ENCODE measurements at regions not wholly inside any gene's neighbourhood (a gene's known extent, or its start where the extent isn't known, plus 50 kb on each side); places are given as distances from the start of the nearest gene placed in this dataset.
"Not testable (repeated sequence)": the region's sequence is repeated elsewhere in the genome, so short reads cannot be mapped to it uniquely, and the experiment has no call there.

GRCh38 chr16:88326611-88327485 is 55.9 kb upstream of the ZNF469 start:
- H3K27me3 Mint-ChIP-seq: peaks cover 6% of the 10 kb centered on the region
- DNase-seq (no peak), ATAC-seq (no peak)
- H3K9me3 Mint-ChIP-seq: no peaks in the 10 kb centered on the region
- no peaks in the 10 kb centered on the region for H3K4me1 Mint-ChIP-seq
- peak overlapping the region in 1 of 2 donors; percentile 57 for H3K27ac Mint-ChIP-seq
- H3K4me3 Mint-ChIP-seq: no peak overlapping the region

DNA sequence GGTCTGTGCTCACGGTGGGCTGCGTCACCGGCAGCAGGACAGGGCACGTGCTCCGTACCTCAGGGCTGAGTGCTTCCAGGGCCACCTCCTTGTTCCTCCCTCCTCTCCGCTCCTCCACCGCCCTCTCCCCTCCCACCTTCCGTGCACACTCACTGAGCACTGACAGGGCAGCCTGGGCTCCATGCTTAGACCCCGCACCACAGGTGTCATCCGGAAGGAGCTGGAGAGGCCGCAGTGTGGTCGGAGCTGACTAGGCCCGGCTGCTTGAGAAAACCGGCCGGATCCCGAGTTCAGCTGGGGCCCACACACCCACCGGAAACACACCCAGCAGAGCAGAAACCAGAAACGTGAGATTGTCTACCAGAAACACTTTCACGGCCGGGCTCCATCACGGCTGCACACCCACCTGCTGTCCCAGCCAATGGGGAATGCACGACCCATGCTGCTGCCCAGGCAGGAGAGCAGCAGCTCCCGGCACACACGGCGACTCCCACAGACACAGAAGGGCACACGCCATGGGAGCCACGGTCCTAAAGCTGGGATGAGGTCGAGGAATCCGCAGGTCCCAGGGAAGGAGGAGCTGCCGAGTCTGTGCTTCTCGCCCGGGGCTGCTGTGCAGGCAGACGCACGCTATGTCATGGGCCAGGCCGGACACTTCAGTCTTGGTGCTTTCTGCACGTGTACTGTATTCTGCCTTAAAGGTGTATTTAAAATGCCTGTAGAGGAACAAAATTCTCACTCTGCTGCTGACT is 55.0 kb upstream of the ZNF469 start:
- no peak overlapping the region for H3K4me3 Mint-ChIP-seq

GRCh38 chr16:88328313-88328980 is 54.3 kb upstream of the ZNF469 start:
- no peak overlapping the region for H3K27ac Mint-ChIP-seq
- H3K9me3 Mint-ChIP-seq: no peaks in the 10 kb centered on the region
- H3K27me3 Mint-ChIP-seq: peaks cover 7% of the 10 kb centered on the region
- DNase-seq (no peak), ATAC-seq (no peak)
- no peak overlapping the region for H3K4me3 Mint-ChIP-seq
- no peaks in the 10 kb centered on the region for H3K4me1 Mint-ChIP-seq

More for the DNA sequence above, 55.0 kb upstream of the ZNF469 start:
- Mint-ChIP-seq H3K9me3 (no peaks in the 10 kb centered on the region), H3K27ac (no peak overlapping the region), H3K4me1 (no peaks in the 10 kb centered on the region), H3K27me3 (peaks cover 6% of the 10 kb centered on the region)
- DNase-seq (no peak), ATAC-seq (no peak)

- Mint-ChIP-seq H3K4me3 (no peak overlapping the region), H3K4me1 (no peaks in the 10 kb centered on the region), H3K27me3 (peaks cover 21% of the 10 kb centered on the region), H3K9me3 (no peaks in the 10 kb centered on the region), H3K27ac (no peak overlapping the region)
- ATAC-seq (no peak), DNase-seq (no peak)
Measured at GRCh38 chr16:88329726-88330700, 52.7 kb upstream of the ZNF469 start.

DNA sequence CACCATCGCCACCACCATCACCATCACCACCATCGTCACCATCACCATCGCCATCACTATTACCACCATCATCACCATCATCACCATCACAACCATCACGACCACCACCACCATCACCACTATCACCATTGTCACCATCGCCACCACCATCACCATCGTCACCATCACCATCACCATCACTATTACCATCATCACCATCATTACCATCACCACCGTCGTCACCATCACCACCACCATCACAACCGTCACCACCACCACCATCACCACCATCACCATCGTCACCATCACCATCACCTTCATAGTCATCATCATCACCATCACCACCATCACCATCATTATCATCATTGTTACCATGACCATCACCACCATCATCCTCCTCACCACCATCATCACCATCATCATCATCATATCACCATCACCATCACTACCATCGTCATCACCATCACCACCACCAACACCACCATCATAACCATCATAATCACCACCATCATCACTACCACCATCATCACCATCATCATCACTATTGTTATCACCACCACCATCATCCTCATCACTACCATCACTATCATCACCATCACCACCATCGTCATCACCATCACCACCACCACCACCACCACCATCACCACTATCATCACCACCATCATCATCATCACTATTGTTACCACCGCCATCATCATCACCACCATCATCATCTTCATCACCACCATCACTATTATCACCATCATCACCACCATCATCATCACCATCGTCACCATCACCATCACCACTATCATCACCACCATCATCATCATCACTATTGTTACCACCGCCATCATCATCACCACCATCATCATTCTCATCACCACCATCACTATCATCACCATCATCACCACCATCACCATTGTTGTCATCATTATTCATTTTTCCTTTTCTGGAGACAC is 51.5 kb upstream of the ZNF469 start:
- Mint-ChIP-seq H3K4me1 (no peaks in the 10 kb centered on the region), H3K9me3 (peaks cover 4 to 5% of the 10 kb centered on the region in 2 donors), H3K27ac (no peak overlapping the region), H3K4me3 (no peak overlapping the region), H3K27me3 (peaks cover 21% of the 10 kb centered on the region)
- DNase-seq (no peak), ATAC-seq (no peak)

DNA sequence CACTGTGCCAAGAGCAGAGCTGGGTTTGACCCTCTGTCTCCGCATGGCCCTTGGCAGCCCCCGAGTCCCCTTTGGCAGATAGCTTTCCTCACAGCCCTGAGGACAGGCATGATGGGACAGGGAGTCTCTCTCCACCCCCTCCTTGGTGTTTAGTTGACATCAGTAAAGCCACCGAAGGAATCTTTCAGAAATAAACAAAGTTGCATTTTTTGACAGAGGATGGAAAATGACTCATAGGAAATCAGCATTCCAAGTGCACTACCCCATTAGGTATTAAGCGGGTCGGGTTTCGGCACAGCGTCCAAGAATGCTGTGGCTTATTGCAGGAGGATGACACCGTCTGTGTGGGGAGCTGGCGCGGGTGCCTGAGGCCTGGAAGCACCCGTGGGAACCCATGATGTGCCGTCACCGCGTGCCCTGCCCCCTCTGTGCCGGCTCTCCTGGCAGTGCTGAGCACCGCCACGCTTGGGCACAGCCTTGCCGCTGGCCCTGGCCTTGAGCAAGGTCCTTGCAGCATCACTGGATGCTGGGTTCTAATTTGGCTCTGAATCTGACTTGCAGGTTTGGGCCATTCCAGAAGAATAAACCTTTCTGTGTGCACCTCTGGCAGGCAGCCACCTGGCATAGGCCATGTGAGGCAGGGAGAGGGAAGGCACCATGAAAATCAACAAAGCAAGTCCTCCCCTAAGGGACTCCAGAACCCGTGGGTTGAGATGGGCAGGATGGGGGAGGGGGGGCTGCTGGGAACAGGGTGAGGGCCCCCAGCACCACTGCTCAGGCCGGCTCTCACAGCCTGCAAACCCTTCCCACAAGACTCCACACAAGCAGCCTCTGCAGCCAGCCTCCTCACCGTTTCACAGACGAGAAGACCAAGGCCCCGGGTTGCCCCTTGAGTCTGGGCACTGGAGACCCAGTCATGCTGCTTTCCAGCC is 50.5 kb upstream of the ZNF469 start:
- Mint-ChIP-seq H3K4me1 (no peaks in the 10 kb centered on the region), H3K27ac (no peak overlapping the region), H3K4me3 (no peak overlapping the region), H3K9me3 (peaks cover 4 to 13% of the 10 kb centered on the region in 2 donors), H3K27me3 (peaks cover 16% of the 10 kb centered on the region)
- DNase-seq (no peak), ATAC-seq (no peak)

- ATAC-seq, H3K4me3 Mint-ChIP-seq, DNase-seq, H3K27ac Mint-ChIP-seq, H3K4me1 Mint-ChIP-seq: not testable (repeated sequence)
- Mint-ChIP-seq H3K27me3 (peaks cover 19% of the 10 kb centered on the region), H3K9me3 (peaks cover 4 to 13% of the 10 kb centered on the region in 2 donors)
Measured at GRCh38 chr16:88332921-88333825, 49.6 kb upstream of the ZNF469 start.

All from stimulated activated naive CD8-positive, alpha-beta T cell treated with anti-CD3 and anti-CD28 coated beads, Interleukin-15, amount 100 ng/mL, for 72 hours (primary cell).